Skin epidermis (tissue), 12 donors: ENCODE measurements at regions not wholly inside any gene's neighbourhood (a gene's known extent, or its start where the extent isn't known, plus 50 kb on each side); places are given as distances from the start of the nearest gene placed in this dataset.
A peak's percentile ranks its signal among the peaks of the same experiment; 100 is the strongest.

ENCODE experiments used
- H3K27ac ChIP-seq, 21 experiments: fragments of 200-600 bp; sonication (generic) in 11 of 21; one replicate each; pipeline ENCODE4 v1.5.0; 2020; ENCODE audit warnings: mild to moderate bottlenecking in 3 of 21, inconsistent platforms in 2 of 21, moderate library complexity in 2 of 21
- H3K4me3 ChIP-seq, 7 experiments: fragments of 200-600 bp; sonication (generic) in 2 of 7; one replicate each; pipeline ENCODE4 v1.5.0; 2020; ENCODE audit warnings: inconsistent platforms in 2 of 7, mild to moderate bottlenecking in 2 of 7, moderate library complexity in 1 of 7

GRCh38 chr15:61509327-61509840, 280.3 kb upstream of the RORA start:
- H3K4me3 ChIP-seq: no peak overlapping the region

DNA sequence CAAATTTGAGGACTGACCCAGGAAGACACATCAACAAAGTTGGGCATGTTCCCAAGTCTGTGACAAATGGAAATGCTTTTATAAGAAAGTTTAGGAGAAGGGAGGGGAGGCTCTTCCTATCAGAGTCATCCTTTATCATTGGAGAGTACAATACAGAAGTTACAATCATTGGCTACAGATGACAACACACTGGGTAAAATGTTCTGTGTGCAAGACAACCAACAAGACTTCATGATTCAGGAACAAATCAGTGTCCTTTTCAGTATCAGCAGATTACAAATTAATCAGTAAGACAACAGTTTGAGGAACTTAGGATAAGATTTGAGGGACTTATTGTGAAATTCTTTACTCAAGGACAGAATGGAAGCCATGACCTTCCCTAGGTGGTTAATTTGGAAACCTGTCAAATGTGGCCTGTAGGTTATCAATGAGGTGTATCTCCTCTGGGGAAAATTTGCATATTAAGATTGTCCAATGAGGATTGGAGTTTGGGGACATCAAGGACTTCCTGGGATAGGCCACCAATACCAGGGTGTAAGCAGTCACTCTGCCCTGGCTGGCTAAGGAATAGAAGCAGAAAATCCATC, 274.4 kb upstream of the RORA start:
- Histone ChIP-seq H3K27ac (no peak overlapping the region), H3K4me3 (no peak overlapping the region)

More at GRCh38 chr15:61509327-61509840, 280.3 kb upstream of the RORA start:
- no peak overlapping the region for H3K27ac ChIP-seq

- Histone ChIP-seq H3K4me3 (no peak overlapping the region), H3K27ac (no peak overlapping the region)
Measured at GRCh38 chr15:61501815-61502389, 272.8 kb upstream of the RORA start.

DNA sequence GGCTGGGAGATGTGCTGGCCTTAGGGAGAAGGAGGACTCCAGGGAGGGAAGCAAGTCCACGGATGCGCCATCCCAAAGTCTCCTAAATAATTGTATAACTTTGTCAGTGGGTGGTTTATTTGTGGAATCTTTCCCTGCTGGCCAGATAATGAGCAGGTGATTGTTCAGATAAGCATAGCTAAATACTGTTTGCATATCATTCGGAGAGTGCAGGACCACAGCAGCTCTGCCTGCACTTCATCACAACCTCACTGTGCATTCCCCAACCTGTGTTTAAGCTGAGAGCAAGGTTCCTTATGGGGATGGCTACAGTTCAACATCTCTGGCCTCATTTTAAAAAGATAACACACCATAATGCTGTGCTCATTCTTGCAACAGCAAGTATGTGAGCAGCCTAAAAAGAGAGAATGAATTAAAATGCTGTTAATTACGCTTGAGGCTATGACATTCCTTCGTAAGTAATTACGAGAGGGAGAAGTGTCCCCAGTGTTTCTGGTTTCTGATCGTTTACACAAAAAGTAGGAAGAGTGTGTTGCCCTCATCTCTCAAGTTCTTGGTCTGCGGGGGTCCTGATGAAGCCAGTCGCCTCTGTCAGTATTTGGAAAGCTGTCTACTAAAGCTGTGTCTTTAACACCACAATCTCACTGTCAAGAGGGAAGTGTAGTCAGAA, 272.0 kb upstream of the RORA start:
- Histone ChIP-seq H3K27ac (no peak overlapping the region), H3K4me3 (no peak overlapping the region)

DNA sequence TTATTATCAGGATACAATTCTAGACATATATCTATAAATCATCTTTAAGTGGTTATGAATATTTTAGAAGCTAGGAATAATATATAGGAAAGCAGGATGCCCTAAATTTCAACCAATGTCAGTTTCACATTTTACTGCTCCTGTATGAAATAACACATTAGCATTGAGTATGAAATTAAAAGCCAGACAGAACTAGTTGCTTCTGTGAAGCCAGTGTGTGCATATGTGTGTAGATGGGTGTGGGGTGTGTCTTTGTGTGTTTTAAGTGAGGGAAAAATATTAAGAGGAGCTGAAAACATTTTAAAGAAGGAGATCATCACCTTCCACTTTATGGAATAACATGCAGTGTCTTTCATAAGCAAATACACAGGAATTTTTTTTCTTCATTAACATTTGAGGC, 271.4 kb upstream of the RORA start:
- Histone ChIP-seq H3K27ac (no peak overlapping the region), H3K4me3 (no peak overlapping the region)

GRCh38 chr15:61499376-61499775, 270.3 kb upstream of the RORA start:
- Histone ChIP-seq H3K4me3 (no peak overlapping the region), H3K27ac (no peak overlapping the region)

- Histone ChIP-seq H3K27ac (peak overlapping the region in 2 of 21 experiments; percentile 45 to 52), H3K4me3 (no peak overlapping the region)
Measured at GRCh38 chr15:61489571-61489970, 260.5 kb upstream of the RORA start.

GRCh38 chr15:61483599-61483998, 254.5 kb upstream of the RORA start:
- Histone ChIP-seq H3K4me3 (no peak overlapping the region), H3K27ac (no peak overlapping the region)

DNA sequence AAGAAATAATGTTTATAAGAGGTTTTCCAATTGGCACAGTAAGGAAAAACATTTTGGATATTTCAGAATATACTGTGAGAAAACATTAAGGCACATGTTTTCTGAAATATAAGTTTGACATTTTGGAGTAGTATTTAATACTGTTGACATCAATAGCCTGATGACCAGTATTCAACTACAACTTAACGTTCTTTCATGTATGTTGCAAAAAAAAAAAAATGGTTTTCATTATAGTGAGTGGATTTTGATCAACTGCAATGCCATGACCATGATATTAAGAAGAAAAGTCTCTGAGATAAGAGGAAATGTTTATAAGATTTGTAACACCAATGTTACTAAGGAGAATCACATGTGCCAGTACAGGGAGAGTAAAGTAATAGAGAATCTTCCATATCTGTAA, 252.8 kb upstream of the RORA start:
- no peak overlapping the region for H3K27ac ChIP-seq

DNA sequence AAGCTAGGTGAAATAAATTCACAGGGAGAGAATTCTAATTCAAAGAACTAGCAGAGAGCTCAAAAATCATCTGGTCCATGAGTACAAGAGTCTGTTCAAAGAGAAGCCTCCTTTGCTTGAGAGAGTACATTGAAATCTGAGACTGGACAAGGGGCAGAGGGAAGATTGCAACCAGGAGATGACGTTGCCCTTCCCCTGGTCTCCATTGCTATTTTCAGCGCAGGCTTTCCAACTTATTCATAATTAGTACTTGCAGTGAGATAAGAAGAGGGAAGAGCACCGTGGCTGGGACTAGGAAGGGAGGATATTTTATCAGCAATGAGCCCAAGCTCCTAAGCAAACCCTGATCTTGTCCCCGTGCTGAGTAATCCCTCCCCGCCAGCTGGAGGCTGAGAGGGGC, 251.8 kb upstream of the RORA start:
- H3K27ac ChIP-seq: no peak overlapping the region
- no peak overlapping the region for H3K4me3 ChIP-seq

More for the DNA sequence above, 252.8 kb upstream of the RORA start:
- no peak overlapping the region for H3K4me3 ChIP-seq

DNA sequence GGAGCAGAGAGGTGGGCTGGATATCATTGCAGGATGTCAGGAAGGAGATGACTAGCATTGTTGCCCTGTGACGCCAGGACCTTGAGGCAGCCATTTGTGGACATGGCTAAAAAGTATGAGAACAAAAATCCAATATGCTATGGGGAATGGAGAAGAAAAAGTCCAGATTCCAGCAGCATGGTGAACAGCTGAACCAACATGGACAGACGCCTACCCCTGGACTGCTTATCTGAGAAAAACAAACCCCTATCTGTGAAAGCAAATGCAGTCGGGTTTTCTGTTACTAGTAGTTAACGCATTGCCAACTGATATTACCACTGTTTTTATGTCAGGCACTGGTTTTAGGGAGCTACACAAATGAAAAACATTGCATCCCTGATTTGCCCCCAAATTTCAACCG, 251.2 kb upstream of the RORA start:
- Histone ChIP-seq H3K4me3 (no peak overlapping the region), H3K27ac (no peak overlapping the region)

DNA sequence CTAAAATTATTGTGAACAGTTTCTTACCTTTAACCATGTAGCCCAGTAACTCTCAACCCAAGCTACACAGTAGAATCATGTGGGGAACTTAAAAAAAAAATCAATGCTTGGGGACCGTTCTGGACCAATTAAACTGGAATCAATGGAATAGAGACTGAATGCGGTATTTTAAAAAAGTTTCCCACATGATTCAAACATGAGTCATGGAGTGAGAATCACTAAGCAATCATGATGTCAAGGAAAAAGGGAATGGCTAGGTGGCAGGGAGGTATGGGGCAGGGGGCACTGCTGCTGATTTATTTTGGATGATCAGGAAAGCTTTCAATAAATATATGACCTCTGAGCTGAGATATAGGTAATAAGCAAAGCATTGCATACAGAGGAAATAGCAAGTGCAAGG, 250.5 kb upstream of the RORA start:
- Histone ChIP-seq H3K4me3 (no peak overlapping the region), H3K27ac (no peak overlapping the region)

DNA sequence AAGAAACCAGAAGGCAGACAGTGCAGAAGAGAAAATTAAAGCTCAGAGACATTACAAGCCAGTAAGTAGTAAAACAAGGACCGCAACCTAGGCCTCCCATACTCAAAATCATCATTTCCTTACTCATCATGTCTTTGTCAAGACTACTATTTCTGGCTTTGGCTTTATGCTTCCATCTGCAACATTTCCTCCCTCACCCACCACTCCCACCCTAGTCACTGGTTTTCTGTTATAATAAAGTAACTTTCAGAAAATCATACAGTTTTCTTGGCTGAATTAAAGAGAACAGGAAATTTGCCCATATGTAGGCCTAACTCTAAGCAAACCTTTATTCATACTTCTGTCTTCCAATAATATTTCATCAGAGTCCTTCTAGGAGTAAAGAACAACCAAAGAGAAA, 247.6 kb upstream of the RORA start:
- H3K27ac ChIP-seq: no peak overlapping the region
- H3K4me3 ChIP-seq: no peak overlapping the region

GRCh38 chr15:61474796-61475195, 245.7 kb upstream of the RORA start:
- H3K4me3 ChIP-seq: no peak overlapping the region
- no peak overlapping the region for H3K27ac ChIP-seq

DNA sequence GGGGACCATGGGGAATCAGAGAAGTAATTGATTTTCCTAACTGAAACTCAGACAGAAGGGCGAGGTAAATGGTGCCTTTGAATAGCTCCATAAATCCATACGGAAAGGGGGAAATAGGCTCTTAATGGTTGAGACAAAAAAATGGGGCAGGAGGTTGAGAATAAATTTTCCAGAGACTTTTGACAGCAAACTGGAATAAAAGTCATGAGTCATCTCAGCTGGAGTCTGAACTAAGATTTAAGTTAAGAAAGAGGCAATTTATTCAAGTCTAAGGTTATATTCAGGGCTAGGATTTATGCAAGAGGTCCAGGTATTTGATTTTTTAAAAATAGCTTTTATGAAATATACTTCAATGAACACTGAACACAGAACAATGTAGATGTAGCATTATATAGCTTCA, 238.7 kb upstream of the RORA start:
- H3K27ac ChIP-seq: no peak overlapping the region
- no peak overlapping the region for H3K4me3 ChIP-seq

DNA sequence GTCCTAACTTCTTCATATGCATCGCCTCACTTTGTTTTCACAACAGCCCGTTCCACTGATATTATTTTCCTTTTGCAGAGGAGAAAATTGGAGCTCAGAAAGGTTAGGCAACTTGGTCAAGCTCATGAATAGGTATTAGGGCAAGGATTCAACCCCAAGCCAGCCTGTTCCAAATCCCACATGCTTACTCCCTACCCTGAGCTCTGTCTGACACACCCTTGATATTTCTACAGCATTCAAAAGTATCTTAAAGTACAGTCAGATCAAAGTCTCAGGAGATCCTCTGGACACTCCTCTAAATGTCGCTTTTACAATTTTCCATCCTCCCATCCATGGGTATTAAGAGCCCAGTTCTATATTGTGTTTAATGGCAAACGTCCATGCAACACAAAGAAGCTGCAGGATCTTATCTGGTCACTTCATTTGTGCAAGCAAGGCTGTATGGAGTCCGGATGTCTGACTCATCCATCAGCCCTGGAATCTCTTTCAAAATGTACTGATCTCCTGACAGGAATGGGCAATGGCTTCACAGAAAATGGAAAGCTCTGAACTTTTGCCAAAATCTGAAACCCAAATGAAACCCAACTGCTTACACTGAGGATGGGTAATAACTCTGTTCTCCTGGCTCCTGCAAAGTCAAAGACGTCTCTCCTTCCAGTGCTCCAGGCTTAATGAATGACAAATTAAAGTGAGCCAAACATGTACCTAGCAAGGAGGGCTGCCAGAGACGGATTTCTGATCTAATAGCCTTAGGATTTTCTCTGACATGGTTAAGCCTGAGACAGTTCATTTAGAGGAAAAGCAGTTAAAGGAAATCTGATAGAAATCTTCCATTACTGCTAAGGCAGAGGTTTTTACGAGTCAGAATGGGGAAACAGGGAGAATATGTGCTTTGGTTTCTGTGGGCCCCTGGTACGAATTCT, 230.9 kb upstream of the RORA start:
- no peak overlapping the region for H3K27ac ChIP-seq

GRCh38 chr15:61457050-61457733, 228.1 kb upstream of the RORA start:
- H3K27ac ChIP-seq: no peak overlapping the region
- no peak overlapping the region for H3K4me3 ChIP-seq

More for the DNA sequence above, 230.9 kb upstream of the RORA start:
- H3K4me3 ChIP-seq: no peak overlapping the region

DNA sequence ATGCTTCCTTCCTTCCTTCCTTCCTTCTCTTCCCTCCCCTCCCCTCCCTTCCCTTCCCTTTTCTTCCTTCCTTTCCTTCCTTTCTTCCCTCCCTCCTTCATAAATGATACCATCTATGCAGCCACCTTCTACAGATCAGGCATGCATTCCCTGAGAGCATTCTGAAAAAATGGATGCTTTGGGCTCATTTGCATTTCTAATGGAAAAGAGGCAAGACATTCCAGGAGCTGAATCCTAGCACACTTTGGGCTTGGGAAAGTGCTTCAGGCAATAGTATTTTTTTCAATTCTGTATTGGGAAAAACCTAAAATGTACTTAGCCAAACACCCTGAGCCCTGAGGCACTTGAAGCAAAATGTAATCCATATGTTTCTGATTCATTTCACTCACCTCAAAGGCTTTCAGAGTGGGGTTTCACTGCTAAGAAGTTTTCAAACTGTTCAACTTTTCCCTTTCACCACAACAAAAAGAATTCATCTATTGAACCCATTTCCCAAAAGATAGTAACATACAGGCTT, 220.1 kb upstream of the RORA start:
- H3K27ac ChIP-seq: no peak overlapping the region
- H3K4me3 ChIP-seq: no peak overlapping the region

GRCh38 chr15:61447981-61448380, 218.9 kb upstream of the RORA start:
- no peak overlapping the region for H3K27ac ChIP-seq
- no peak overlapping the region for H3K4me3 ChIP-seq
